Activated naive CD8-positive, alpha-beta T cell treated with anti-CD3 and anti-CD28 coated beads for 36 hours (primary cell): ENCODE measurements at regions not wholly inside any gene's neighbourhood (a gene's known extent, or its start where the extent isn't known, plus 50 kb on each side); places are given as distances from the start of the nearest gene placed in this dataset.
"Not testable (repeated sequence)": the region's sequence is repeated elsewhere in the genome, so short reads cannot be mapped to it uniquely, and the experiment has no call there.

Experiments
- DNase-seq: peaks from one replicate; pipeline ENCODE4 v3.0.0; 2021
- H3K27ac Mint-ChIP-seq: one replicate; pipeline ENCODE4 v1.8.0; 2022; ENCODE audit warnings: mild to moderate bottlenecking, moderate library complexity, mixed read lengths
- H3K27me3 Mint-ChIP-seq: one replicate; pipeline ENCODE4 v1.8.0; 2022; ENCODE audit warnings: mild to moderate bottlenecking, mixed read lengths
- H3K36me3 Mint-ChIP-seq: one replicate; pipeline ENCODE4 v1.8.0; 2021; ENCODE audit warnings: mild to moderate bottlenecking, mixed read lengths
- H3K4me1 Mint-ChIP-seq: one replicate; pipeline ENCODE4 v1.8.0; 2021; ENCODE audit warnings: mixed read lengths
- H3K4me3 Mint-ChIP-seq: one replicate; pipeline ENCODE4 v1.8.0; 2022; ENCODE audit warnings: mild to moderate bottlenecking, moderate library complexity, mixed read lengths
- H3K9me3 Mint-ChIP-seq: one replicate; pipeline ENCODE4 v1.8.0; 2022; ENCODE audit warnings: mixed read lengths

GRCh38 chr6:86412057-86412456 is 525.3 kb upstream of the HTR1E start:
- no peak overlapping the region for H3K27ac Mint-ChIP-seq
- no peak overlapping the region for H3K4me3 Mint-ChIP-seq
- H3K27me3 Mint-ChIP-seq = no peaks in the 10 kb centered on the region
- no peaks in the 10 kb centered on the region for H3K9me3 Mint-ChIP-seq
- no peaks in the 10 kb centered on the region for H3K4me1 Mint-ChIP-seq
- no peak for DNase-seq
- H3K36me3 Mint-ChIP-seq = no peaks in the 10 kb centered on the region

GRCh38 chr6:86407128-86407527 is 530.2 kb upstream of the HTR1E start:
- Mint-ChIP-seq H3K36me3 (no peaks in the 10 kb centered on the region), H3K4me1 (no peaks in the 10 kb centered on the region), H3K27ac (no peak overlapping the region), H3K27me3 (no peaks in the 10 kb centered on the region), H3K9me3 (no peaks in the 10 kb centered on the region), H3K4me3 (no peak overlapping the region)
- DNase-seq = no peak

DNA sequence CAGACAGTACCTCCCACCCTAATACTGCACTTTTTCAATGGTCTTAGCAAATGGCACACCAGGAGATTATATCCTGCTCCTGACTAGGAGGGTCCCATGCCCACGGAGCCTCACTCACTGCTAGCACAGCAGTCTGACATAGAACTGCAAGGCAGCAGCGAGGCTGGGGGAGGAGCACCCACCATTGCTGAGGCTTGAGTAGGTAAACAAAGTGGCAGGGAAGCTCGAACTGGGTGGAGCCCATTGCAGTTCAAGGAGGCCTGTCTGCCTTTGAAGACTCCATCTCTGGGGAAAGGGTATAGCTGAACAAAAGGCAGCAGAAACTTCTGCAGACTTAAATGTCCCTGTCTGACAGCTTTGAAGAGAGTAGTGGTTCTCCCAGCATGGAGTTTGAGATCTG is 544.5 kb upstream of the HTR1E start:
- not testable (repeated sequence) for H3K9me3 Mint-ChIP-seq, DNase-seq, H3K27me3 Mint-ChIP-seq, H3K27ac Mint-ChIP-seq, H3K36me3 Mint-ChIP-seq, H3K4me3 Mint-ChIP-seq, H3K4me1 Mint-ChIP-seq

- Mint-ChIP-seq H3K9me3 (peaks cover 2% of the 10 kb centered on the region), H3K4me3 (no peak overlapping the region), H3K36me3 (no peaks in the 10 kb centered on the region)
Measured at GRCh38 chr6:86380571-86381125, 556.7 kb upstream of the HTR1E start.

GRCh38 chr6:86357877-86358276 is 579.5 kb upstream of the HTR1E start:
- no peak overlapping the region for H3K4me3 Mint-ChIP-seq
- H3K27me3 Mint-ChIP-seq = no peaks in the 10 kb centered on the region
- no peak overlapping the region for H3K27ac Mint-ChIP-seq
- H3K36me3 Mint-ChIP-seq = no peaks in the 10 kb centered on the region
- DNase-seq = no peak
- H3K4me1 Mint-ChIP-seq = no peaks in the 10 kb centered on the region
- H3K9me3 Mint-ChIP-seq = no peaks in the 10 kb centered on the region

More at GRCh38 chr6:86380571-86381125, 556.7 kb upstream of the HTR1E start:
- DNase-seq = no peak
- no peaks in the 10 kb centered on the region for H3K4me1 Mint-ChIP-seq
- H3K27ac Mint-ChIP-seq = no peak overlapping the region
- no peaks in the 10 kb centered on the region for H3K27me3 Mint-ChIP-seq

DNA sequence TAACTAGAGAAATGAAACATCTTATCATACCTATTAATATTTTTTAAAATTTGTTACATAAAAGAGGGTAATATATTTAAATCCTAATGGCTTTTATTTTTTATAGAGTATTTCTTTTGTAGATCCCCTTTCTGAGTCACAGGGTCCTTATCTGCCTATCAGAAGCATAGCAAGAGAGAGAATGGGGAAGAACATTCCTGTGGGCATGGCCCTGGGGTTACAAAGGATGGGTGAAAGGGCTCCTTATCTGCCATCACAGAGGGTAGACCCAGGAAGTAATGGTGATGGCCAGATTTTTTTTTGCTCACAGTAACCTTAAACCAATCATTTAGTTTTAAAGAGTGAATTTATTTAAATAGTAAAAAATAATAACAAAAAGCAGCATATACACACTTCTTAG is 582.1 kb upstream of the HTR1E start:
- no peaks in the 10 kb centered on the region for H3K36me3 Mint-ChIP-seq
- no peaks in the 10 kb centered on the region for H3K9me3 Mint-ChIP-seq
- no peak for DNase-seq
- no peak overlapping the region for H3K4me3 Mint-ChIP-seq
- H3K4me1 Mint-ChIP-seq = no peaks in the 10 kb centered on the region
- H3K27ac Mint-ChIP-seq = no peak overlapping the region
- H3K27me3 Mint-ChIP-seq = no peaks in the 10 kb centered on the region

DNA sequence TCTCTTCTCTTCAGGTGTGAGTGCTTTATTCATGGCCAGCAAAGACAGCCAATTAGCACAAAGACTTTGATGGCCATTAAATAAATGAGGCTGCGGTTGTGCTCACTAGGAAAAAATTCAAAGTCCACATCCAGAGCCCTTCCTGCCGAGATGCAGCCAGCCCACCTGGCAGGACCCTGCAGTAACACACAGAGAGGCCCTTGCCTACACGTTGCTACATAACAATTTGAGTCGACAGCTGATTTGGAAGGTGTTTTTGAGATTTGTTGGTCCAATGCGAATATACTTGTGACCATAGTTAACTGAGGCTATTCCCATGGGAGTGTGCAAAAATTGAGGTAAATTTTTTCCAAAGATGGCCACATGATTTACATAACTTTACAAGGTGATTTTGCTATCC is 605.4 kb upstream of the HTR1E start:
- no peak overlapping the region for H3K4me3 Mint-ChIP-seq
- H3K27me3 Mint-ChIP-seq = no peaks in the 10 kb centered on the region
- DNase-seq = no peak

DNA sequence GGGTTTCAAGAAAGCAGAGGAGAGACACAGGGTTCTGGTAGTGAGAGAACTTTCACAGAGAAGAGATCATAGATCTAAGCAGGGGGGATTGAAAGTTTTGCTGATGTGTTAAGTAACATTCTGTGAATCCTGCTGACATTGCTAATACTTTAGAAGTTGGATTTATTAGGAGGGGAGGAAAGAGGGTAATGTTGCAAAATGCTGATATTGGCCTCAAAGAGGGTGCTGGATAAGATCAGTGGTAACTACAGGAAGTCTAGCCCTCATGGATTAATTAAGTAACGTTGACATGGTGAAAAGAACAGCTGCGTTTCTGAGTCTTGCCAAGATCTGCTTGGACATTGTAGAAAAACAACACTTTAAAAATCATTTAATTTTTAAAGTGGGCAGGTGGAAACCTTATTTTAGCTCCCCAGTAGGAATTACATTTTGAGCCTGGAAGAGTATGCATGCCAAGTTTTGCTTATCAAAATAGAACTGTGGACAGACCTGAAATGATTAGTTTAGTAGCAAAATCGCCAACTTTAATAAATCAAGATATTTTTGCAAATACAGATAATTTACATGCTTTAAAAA is 606.0 kb upstream of the HTR1E start:
- Mint-ChIP-seq H3K4me1 (no peaks in the 10 kb centered on the region), H3K4me3 (no peak overlapping the region), H3K27ac (no peak overlapping the region), H3K27me3 (no peaks in the 10 kb centered on the region), H3K9me3 (no peaks in the 10 kb centered on the region), H3K36me3 (no peaks in the 10 kb centered on the region)
- DNase-seq = no peak

More for the DNA sequence above, 605.4 kb upstream of the HTR1E start:
- Mint-ChIP-seq H3K9me3 (no peaks in the 10 kb centered on the region), H3K36me3 (no peaks in the 10 kb centered on the region), H3K27ac (no peak overlapping the region), H3K4me1 (no peaks in the 10 kb centered on the region)

GRCh38 chr6:86306210-86306609 is 631.1 kb upstream of the HTR1E start:
- H3K9me3 Mint-ChIP-seq = peaks cover 5% of the 10 kb centered on the region
- H3K4me3 Mint-ChIP-seq = no peak overlapping the region
- H3K27ac Mint-ChIP-seq = no peak overlapping the region
- no peaks in the 10 kb centered on the region for H3K27me3 Mint-ChIP-seq
- no peaks in the 10 kb centered on the region for H3K4me1 Mint-ChIP-seq
- H3K36me3 Mint-ChIP-seq = no peaks in the 10 kb centered on the region
- no peak for DNase-seq

DNA sequence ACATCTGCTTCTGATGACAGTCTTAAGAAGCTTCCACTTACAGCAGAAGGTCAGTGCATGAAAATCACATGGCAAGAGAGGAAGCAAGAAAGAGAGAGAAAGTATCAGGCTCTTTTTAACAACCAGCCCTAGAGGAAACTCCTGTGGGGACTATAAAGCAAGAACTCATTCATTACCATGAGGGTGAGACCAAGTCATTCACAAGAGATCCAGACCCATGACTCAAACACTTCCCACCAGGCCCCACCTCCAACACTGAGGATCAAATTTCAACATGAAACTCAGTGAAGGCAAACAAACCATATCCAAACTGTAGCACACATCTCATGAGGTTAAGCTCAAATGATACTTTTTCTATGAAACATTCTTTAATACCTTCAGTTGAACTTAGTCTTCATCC is 643.2 kb upstream of the SYNCRIP start:
- Mint-ChIP-seq H3K36me3 (no peaks in the 10 kb centered on the region), H3K4me1 (no peaks in the 10 kb centered on the region), H3K9me3 (peaks cover 2% of the 10 kb centered on the region), H3K4me3 (no peak overlapping the region), H3K27ac (no peak overlapping the region), H3K27me3 (no peaks in the 10 kb centered on the region)
- DNase-seq = no peak

- H3K36me3 Mint-ChIP-seq, H3K4me1 Mint-ChIP-seq, H3K9me3 Mint-ChIP-seq, H3K4me3 Mint-ChIP-seq, H3K27ac Mint-ChIP-seq, DNase-seq, H3K27me3 Mint-ChIP-seq: not testable (repeated sequence)
Measured at GRCh38 chr6:86284809-86285480, 642.3 kb upstream of the SYNCRIP start.

- not testable (repeated sequence) for H3K9me3 Mint-ChIP-seq, H3K4me3 Mint-ChIP-seq, DNase-seq, H3K4me1 Mint-ChIP-seq, H3K27ac Mint-ChIP-seq, H3K36me3 Mint-ChIP-seq, H3K27me3 Mint-ChIP-seq
Measured at GRCh38 chr6:86283596-86283995, 640.9 kb upstream of the SYNCRIP start.

GRCh38 chr6:86276056-86276455 is 633.4 kb upstream of the SYNCRIP start:
- no peak for DNase-seq

DNA sequence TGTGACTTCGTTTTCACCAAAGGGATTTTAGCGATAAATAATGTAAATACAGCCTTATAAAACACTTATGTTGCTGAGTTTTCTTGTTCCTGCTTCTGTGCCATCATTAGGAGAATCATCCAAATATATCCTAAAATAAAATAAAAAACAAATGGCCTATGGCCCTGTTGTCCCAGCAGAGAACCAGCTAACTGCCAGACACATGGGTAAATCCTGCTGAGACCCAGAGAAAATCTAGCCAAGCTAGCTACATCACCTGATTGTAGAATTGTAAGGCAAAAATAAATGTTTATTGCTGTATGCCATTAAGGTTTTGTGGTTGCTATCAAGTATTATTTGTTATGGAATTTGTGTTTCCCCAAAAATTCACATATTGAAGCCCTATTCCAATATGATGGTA is 631.2 kb upstream of the SYNCRIP start:
- no peak for DNase-seq
- Mint-ChIP-seq H3K9me3 (peaks cover 5% of the 10 kb centered on the region), H3K27me3 (no peaks in the 10 kb centered on the region), H3K4me1 (no peaks in the 10 kb centered on the region), H3K36me3 (no peaks in the 10 kb centered on the region), H3K27ac (no peak overlapping the region), H3K4me3 (no peak overlapping the region)

More at GRCh38 chr6:86276056-86276455, 633.4 kb upstream of the SYNCRIP start:
- Mint-ChIP-seq H3K27ac (no peak overlapping the region), H3K9me3 (peaks cover 5% of the 10 kb centered on the region), H3K4me1 (no peaks in the 10 kb centered on the region), H3K36me3 (no peaks in the 10 kb centered on the region), H3K4me3 (no peak overlapping the region), H3K27me3 (no peaks in the 10 kb centered on the region)

- Mint-ChIP-seq H3K27me3 (no peaks in the 10 kb centered on the region), H3K9me3 (peaks cover 2% of the 10 kb centered on the region), H3K4me3 (no peak overlapping the region), H3K4me1 (no peaks in the 10 kb centered on the region), H3K27ac (no peak overlapping the region), H3K36me3 (no peaks in the 10 kb centered on the region)
- DNase-seq = no peak
Measured at GRCh38 chr6:86256615-86257187, 614.0 kb upstream of the SYNCRIP start.

- no peak overlapping the region for H3K27ac Mint-ChIP-seq
- DNase-seq = no peak
- no peaks in the 10 kb centered on the region for H3K36me3 Mint-ChIP-seq
- H3K4me1 Mint-ChIP-seq = no peaks in the 10 kb centered on the region
- H3K9me3 Mint-ChIP-seq = peaks cover 2% of the 10 kb centered on the region
- H3K4me3 Mint-ChIP-seq = no peak overlapping the region
- no peaks in the 10 kb centered on the region for H3K27me3 Mint-ChIP-seq
Measured at GRCh38 chr6:86255973-86256372, 613.3 kb upstream of the SYNCRIP start.
